ENCODE measurements at regions not wholly inside any gene's neighbourhood (a gene's known extent, or its start where the extent isn't known, plus 50 kb on each side); places are given as distances from the start of the nearest gene placed in this dataset.

DNA sequence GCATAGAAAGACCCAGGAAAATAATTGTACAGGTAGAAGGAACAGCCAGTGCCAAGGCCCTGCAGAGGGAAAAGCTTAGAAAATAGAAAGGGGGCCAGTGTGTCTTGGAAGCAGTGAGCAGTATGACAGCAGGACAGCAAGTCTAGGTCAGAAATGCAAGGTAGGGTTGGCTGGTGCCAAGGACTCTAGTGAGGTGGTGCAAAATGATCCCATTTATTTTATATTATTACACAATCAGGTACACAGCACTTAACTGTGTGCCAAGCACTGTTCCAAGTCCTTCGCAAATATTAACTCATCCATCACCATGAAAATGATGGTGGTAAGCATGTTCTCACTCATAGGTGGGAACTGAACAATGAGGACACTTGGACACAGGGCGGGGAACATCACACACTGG, 100.0 kb downstream of the AQP4 start:
- TF ChIP-seq, protein P1, sequence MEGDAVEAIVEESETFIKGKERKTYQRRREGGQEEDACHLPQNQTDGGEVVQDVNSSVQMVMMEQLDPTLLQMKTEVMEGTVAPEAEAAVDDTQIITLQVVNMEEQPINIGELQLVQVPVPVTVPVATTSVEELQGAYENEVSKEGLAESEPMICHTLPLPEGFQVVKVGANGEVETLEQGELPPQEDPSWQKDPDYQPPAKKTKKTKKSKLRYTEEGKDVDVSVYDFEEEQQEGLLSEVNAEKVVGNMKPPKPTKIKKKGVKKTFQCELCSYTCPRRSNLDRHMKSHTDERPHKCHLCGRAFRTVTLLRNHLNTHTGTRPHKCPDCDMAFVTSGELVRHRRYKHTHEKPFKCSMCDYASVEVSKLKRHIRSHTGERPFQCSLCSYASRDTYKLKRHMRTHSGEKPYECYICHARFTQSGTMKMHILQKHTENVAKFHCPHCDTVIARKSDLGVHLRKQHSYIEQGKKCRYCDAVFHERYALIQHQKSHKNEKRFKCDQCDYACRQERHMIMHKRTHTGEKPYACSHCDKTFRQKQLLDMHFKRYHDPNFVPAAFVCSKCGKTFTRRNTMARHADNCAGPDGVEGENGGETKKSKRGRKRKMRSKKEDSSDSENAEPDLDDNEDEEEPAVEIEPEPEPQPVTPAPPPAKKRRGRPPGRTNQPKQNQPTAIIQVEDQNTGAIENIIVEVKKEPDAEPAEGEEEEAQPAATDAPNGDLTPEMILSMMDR (conservative IDR thresholded peaks at IDR 0.05 in 1 of 2, IDR thresholded peaks at IDR 0.05 in 1 of 2; ENCODE audit: low read depth in 1 of 2, low read length in 2 of 2): no peak
- no peak for TF ChIP-seq EZH2 (IDR thresholded peaks at IDR 0.05; ENCODE audit: low read length, missing control alignments)

Data from fibroblast of lung (primary cell).